WTC11 (cell line): ENCODE measurements at regions not wholly inside any gene's neighbourhood (a gene's known extent, or its start where the extent isn't known, plus 50 kb on each side); places are given as distances from the start of the nearest gene placed in this dataset.

Experiments
- ATAC-seq: fragments of 200-7000 bp; cut with Tn5 transposase; 2 replicates; pipeline ENCODE4 v1.10.0; 2021; ENCODE audit warnings: mild to moderate bottlenecking, moderate library complexity
- CTCF ChIA-PET: fragments of 300-600 bp; sonication (Branson Sonifier 250); formaldehyde crosslinking; loops from one replicate; lab custom pipeline; 2021; ENCODE audit warnings: antibody characterized with exemption; lab: Charles Lee
- POLR2A ChIA-PET: fragments of 350-600 bp; sonication (Branson Sonifier 250); formaldehyde crosslinking; loops from one replicate; lab custom pipeline; 2021; ENCODE audit warnings: antibody characterized with exemption; lab: Charles Lee
- DNase-seq: peaks from one replicate; pipeline ENCODE4 v3.0.0; 2021; ENCODE audit warnings: low spot score
- H3K27ac Mint-ChIP-seq: 2 replicates; pipeline ENCODE4 v1.8.0; 2021; ENCODE audit warnings: mixed read lengths
- H3K27me3 Mint-ChIP-seq: 2 replicates; pipeline ENCODE4 v1.8.0; 2021; ENCODE audit warnings: low read depth, mild to moderate bottlenecking, moderate library complexity, mixed read lengths
- H3K36me3 Mint-ChIP-seq: 2 replicates; pipeline ENCODE4 v1.8.0; 2021; ENCODE audit warnings: mixed read lengths
- H3K4me1 Mint-ChIP-seq: 2 replicates; pipeline ENCODE4 v1.8.0; 2022; ENCODE audit warnings: mixed read lengths
- H3K4me3 Mint-ChIP-seq: 2 replicates; pipeline ENCODE4 v1.8.0; 2021; ENCODE audit warnings: mild to moderate bottlenecking, moderate library complexity, mixed read lengths
- H3K9me3 Mint-ChIP-seq: 2 replicates; pipeline ENCODE4 v1.8.0; 2021; ENCODE audit warnings: mixed read lengths
- ATF1 ChIP-seq: sonication (generic); formaldehyde crosslinking; IDR thresholded peaks from 2 replicates; pipeline ENCODE4 v1.8.1; 2023; ENCODE audit warnings: mild to moderate bottlenecking, moderate library complexity, missing genetic modification reagents
- ETV6 ChIP-seq: sonication (generic); formaldehyde crosslinking; IDR thresholded peaks from 2 replicates; pipeline ENCODE4 v1.8.1; 2022; ENCODE audit warnings: mild to moderate bottlenecking, missing genetic modification reagents
- FOXP1 ChIP-seq: sonication (generic); formaldehyde crosslinking; IDR thresholded peaks from 2 replicates; pipeline ENCODE4 v1.8.0; 2022; ENCODE audit warnings: missing genetic modification reagents, mild to moderate bottlenecking, moderate library complexity, borderline replicate concordance
- GRHL2 ChIP-seq: fragments of 250-450 bp; sonication (Bioruptor Pico); IDR thresholded peaks from 2 replicates; pipeline ENCODE4 v1.8.0; 2022; ENCODE audit warnings: mild to moderate bottlenecking, moderate library complexity; ENCODE audit not compliant: insufficient replicate concordance, severe bottlenecking
- MYBL2 ChIP-seq: sonication (generic); formaldehyde crosslinking; IDR thresholded peaks from 2 replicates; pipeline ENCODE4 v1.8.1; 2023; ENCODE audit warnings: mild to moderate bottlenecking, moderate library complexity, missing genetic modification reagents
- NR1H2 ChIP-seq: sonication (generic); formaldehyde crosslinking; IDR thresholded peaks from 2 replicates; pipeline ENCODE4 v1.9.0; 2021; ENCODE audit warnings: mild to moderate bottlenecking, moderate library complexity, missing genetic modification reagents
- NR3C1 ChIP-seq: sonication (generic); formaldehyde crosslinking; conservative IDR thresholded peaks from 2 replicates; pipeline ENCODE4 v1.8.1; 2023; ENCODE audit warnings: low read depth, mild to moderate bottlenecking, missing genetic modification reagents
- SMAD3 ChIP-seq: sonication (generic); formaldehyde crosslinking; IDR thresholded peaks from 2 replicates; pipeline ENCODE4 v1.8.0; 2022; ENCODE audit warnings: missing genetic modification reagents, mild to moderate bottlenecking, borderline replicate concordance
- SP1 ChIP-seq: sonication (generic); formaldehyde crosslinking; conservative IDR thresholded peaks from 2 replicates; pipeline ENCODE4 v1.8.1; 2022; ENCODE audit warnings: missing genetic modification reagents
- ZNF121 ChIP-seq: sonication (generic); formaldehyde crosslinking; IDR thresholded peaks from 2 replicates; pipeline ENCODE4 v1.8.0; 2023; ENCODE audit warnings: missing genetic modification reagents
- ZNF138 ChIP-seq: sonication (generic); formaldehyde crosslinking; conservative IDR thresholded peaks from 2 replicates; pipeline ENCODE4 v1.8.1; 2022; ENCODE audit warnings: mild to moderate bottlenecking, moderate library complexity, missing genetic modification reagents
- ZNF219 ChIP-seq: sonication (generic); formaldehyde crosslinking; IDR thresholded peaks from 2 replicates; pipeline ENCODE4 v1.8.0; 2023; ENCODE audit warnings: missing genetic modification reagents, mild to moderate bottlenecking, borderline replicate concordance
- ZNF263 ChIP-seq: sonication (generic); formaldehyde crosslinking; IDR thresholded peaks from 2 replicates; pipeline ENCODE4 v1.8.1; 2022; ENCODE audit warnings: low read depth, mild to moderate bottlenecking, moderate library complexity, missing genetic modification reagents
- ZNF423 ChIP-seq: fragments of 250-450 bp; sonication (Bioruptor Pico); IDR thresholded peaks from 2 replicates; pipeline ENCODE4 v2.1.2; 2022; ENCODE audit warnings: mild to moderate bottlenecking, moderate library complexity
- TF ChIP-seq, protein P1 (sequence below): sonication (generic); formaldehyde crosslinking; IDR thresholded peaks from 2 replicates; pipeline ENCODE4 v1.8.1; 2023; ENCODE audit warnings: mild to moderate bottlenecking, missing genetic modification reagents, moderate library complexity
- TF ChIP-seq, protein P2 (sequence below): fragments of 250-450 bp; sonication (Bioruptor Pico); IDR thresholded peaks from 2 replicates; pipeline ENCODE4 v1.9.0; 2021; ENCODE audit warnings: mild to moderate bottlenecking, borderline replicate concordance
- TF ChIP-seq, protein P3 (sequence below): fragments of 250-450 bp; sonication (Bioruptor Pico); conservative IDR thresholded peaks from 2 replicates; pipeline ENCODE4 v1.9.0; 2021; ENCODE audit warnings: mild to moderate bottlenecking
- TF ChIP-seq, protein P4 (sequence below): sonication (generic); formaldehyde crosslinking; IDR thresholded peaks from 2 replicates; pipeline ENCODE4 v1.8.1; 2022; ENCODE audit warnings: mild to moderate bottlenecking, moderate library complexity, missing genetic modification reagents
- TF ChIP-seq, protein P5 (sequence below): fragments of 250-450 bp; sonication (Bioruptor Pico); IDR thresholded peaks from 2 replicates; pipeline ENCODE4 v1.8.0; 2021; ENCODE audit warnings: mild to moderate bottlenecking

DNA sequence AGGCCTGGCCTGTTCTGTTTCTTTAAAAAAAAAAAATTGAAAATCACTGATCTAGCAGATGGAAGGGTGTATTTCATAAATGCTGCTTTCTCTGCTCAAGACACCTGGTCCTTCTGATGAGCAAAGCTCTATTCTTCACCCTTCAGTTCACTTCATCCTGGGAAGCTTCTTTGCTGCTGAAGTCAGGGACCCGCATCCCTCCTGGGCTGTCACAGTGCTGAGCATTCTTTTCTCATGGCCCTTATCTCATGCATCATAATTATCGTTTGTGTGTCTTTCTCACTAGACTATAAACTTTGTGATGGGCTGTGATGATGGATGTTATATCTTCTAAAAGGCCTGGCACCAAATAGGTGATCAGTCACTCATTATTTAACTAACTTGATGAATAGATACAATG, 461.0 kb downstream of the GADD45G start:
- Mint-ChIP-seq H3K27ac (no peak overlapping the region), H3K27me3 (no peaks in the 10 kb centered on the region), H3K4me3 (no peak overlapping the region), H3K4me1 (peaks cover 12% of the 10 kb centered on the region), H3K9me3 (peaks cover 4% of the 10 kb centered on the region; the same call in 1 of the 2 replicates), H3K36me3 (no peaks in the 10 kb centered on the region)
- ChIA-PET CTCF (no interaction called here), POLR2A (no interaction called here)
- no peak for DNase-seq
- TF ChIP-seq, protein P1, sequence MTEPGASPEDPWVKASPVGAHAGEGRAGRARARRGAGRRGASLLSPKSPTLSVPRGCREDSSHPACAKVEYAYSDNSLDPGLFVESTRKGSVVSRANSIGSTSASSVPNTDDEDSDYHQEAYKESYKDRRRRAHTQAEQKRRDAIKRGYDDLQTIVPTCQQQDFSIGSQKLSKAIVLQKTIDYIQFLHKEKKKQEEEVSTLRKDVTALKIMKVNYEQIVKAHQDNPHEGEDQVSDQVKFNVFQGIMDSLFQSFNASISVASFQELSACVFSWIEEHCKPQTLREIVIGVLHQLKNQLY (CRISPR knock-in tag), result no peak
- TF ChIP-seq ZNF263 (CRISPR knock-in tag) (no peak), SP1 (CRISPR knock-in tag) (no peak), ZNF423 (CRISPR knock-in tag) (no peak), NR3C1 (CRISPR knock-in tag) (no peak), SMAD3 (CRISPR knock-in tag) (no peak), ZNF121 (CRISPR knock-in tag) (no peak), FOXP1 (CRISPR knock-in tag) (no peak), ETV6 (no peak), ATF1 (no peak), MYBL2 (CRISPR knock-in tag) (no peak), ZNF138 (CRISPR knock-in tag) (no peak), NR1H2 (no peak)
- TF ChIP-seq, protein P2, sequence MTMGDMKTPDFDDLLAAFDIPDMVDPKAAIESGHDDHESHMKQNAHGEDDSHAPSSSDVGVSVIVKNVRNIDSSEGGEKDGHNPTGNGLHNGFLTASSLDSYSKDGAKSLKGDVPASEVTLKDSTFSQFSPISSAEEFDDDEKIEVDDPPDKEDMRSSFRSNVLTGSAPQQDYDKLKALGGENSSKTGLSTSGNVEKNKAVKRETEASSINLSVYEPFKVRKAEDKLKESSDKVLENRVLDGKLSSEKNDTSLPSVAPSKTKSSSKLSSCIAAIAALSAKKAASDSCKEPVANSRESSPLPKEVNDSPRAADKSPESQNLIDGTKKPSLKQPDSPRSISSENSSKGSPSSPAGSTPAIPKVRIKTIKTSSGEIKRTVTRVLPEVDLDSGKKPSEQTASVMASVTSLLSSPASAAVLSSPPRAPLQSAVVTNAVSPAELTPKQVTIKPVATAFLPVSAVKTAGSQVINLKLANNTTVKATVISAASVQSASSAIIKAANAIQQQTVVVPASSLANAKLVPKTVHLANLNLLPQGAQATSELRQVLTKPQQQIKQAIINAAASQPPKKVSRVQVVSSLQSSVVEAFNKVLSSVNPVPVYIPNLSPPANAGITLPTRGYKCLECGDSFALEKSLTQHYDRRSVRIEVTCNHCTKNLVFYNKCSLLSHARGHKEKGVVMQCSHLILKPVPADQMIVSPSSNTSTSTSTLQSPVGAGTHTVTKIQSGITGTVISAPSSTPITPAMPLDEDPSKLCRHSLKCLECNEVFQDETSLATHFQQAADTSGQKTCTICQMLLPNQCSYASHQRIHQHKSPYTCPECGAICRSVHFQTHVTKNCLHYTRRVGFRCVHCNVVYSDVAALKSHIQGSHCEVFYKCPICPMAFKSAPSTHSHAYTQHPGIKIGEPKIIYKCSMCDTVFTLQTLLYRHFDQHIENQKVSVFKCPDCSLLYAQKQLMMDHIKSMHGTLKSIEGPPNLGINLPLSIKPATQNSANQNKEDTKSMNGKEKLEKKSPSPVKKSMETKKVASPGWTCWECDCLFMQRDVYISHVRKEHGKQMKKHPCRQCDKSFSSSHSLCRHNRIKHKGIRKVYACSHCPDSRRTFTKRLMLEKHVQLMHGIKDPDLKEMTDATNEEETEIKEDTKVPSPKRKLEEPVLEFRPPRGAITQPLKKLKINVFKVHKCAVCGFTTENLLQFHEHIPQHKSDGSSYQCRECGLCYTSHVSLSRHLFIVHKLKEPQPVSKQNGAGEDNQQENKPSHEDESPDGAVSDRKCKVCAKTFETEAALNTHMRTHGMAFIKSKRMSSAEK (CRISPR knock-in tag), result no peak
- TF ChIP-seq, protein P3, sequence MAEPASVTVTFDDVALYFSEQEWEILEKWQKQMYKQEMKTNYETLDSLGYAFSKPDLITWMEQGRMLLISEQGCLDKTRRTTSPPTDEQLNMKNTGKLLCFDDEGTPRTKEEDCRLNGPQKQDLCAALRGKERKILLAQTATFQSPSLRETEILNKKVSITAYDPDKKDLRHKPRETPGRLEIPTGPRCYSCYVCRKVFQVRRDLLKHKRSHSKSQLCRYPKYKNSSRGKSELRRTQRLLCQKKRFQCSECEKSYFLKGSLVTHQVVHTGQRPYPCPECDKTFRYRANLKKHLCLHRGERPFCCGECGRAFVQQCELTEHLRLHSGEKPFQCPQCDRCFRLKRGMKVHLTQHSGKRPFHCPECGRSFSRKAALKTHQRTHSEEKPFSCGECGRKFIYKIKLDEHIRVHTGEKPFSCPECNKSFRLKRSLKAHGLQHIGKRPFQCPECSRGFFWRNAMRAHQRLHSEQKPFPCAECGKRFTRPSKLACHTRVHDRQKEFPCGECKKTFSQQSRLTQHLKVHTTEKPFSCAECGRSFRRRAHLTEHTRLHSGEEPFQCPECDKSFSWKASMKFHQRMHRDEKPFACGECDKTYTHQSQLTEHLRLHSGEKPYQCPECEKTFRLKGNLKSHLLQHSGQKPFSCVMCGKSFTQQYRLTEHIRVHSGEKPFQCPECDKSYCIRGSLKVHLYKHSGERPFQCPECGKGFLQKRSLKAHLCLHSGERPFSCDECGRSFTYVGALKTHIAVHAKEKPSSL, result no peak
- TF ChIP-seq, protein P4, sequence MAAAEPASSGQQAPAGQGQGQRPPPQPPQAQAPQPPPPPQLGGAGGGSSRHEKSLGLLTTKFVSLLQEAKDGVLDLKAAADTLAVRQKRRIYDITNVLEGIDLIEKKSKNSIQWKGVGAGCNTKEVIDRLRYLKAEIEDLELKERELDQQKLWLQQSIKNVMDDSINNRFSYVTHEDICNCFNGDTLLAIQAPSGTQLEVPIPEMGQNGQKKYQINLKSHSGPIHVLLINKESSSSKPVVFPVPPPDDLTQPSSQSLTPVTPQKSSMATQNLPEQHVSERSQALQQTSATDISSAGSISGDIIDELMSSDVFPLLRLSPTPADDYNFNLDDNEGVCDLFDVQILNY (CRISPR knock-in tag), result no peak
- TF ChIP-seq, protein P5, sequence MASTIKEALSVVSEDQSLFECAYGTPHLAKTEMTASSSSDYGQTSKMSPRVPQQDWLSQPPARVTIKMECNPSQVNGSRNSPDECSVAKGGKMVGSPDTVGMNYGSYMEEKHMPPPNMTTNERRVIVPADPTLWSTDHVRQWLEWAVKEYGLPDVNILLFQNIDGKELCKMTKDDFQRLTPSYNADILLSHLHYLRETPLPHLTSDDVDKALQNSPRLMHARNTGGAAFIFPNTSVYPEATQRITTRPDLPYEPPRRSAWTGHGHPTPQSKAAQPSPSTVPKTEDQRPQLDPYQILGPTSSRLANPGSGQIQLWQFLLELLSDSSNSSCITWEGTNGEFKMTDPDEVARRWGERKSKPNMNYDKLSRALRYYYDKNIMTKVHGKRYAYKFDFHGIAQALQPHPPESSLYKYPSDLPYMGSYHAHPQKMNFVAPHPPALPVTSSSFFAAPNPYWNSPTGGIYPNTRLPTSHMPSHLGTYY (CRISPR knock-in tag), result no peak
- ATAC-seq, result no peak

DNA sequence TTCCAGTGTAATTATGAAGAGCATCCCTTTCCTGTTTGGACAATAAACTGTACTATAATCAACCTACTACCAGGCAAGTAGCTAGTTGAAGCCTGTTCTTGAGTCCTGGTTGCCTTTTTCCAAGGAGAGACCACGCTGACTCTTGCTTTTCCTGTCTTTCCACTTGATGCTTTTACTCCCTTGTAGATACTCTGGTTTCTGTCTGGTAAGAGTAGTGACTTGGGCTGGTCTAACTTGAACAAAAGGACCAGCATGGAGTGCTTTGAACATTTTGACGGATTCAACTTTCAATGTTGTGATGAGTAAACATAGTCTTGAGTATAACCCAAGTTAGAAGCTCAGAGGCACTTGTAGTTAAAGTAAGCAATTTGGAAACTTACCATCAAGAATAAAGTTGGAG, 464.3 kb downstream of the GADD45G start:
- Mint-ChIP-seq H3K27me3 (no peaks in the 10 kb centered on the region), H3K36me3 (no peaks in the 10 kb centered on the region), H3K4me1 (no peaks in the 10 kb centered on the region), H3K27ac (no peak overlapping the region), H3K4me3 (no peak overlapping the region), H3K9me3 (no peaks in the 10 kb centered on the region)
- ATAC-seq (no peak), DNase-seq (no peak)
- POLR2A ChIA-PET, result no interaction called here
- CTCF ChIA-PET, result interaction anchor here (1.4 kb wide), 1 partner anchor 16 kb away, joined by 4 read pairs; no protein-coding TSS in a partner anchor
- TF ChIP-seq GRHL2 (CRISPR knock-in tag) (no peak), ZNF219 (no peak)
- TF ChIP-seq, protein P2 (CRISPR knock-in tag), result no peak
